ENCODE measurements at regions not wholly inside any gene's neighbourhood (a gene's known extent, or its start where the extent isn't known, plus 50 kb on each side); places are given as distances from the start of the nearest gene placed in this dataset.

GRCh38 chr16:86214326-86215232 is 295.7 kb upstream of the FOXF1 start:
- DNase-seq (ENCODE audit: low read depth in 2 of 2): no peak

GRCh38 chr16:86215233-86215978 is 294.9 kb upstream of the FOXF1 start:
- DNase-seq (ENCODE audit: low read depth in 2 of 2): no peak

GRCh38 chr16:86215979-86216585 is 294.2 kb upstream of the FOXF1 start:
- no peak for DNase-seq (ENCODE audit: low read depth in 2 of 2)

GRCh38 chr16:86216591-86216990 is 293.7 kb upstream of the FOXF1 start:
- no peak for DNase-seq (ENCODE audit: low read depth in 2 of 2)

GRCh38 chr16:86217001-86217890 is 293.1 kb upstream of the FOXF1 start:
- DNase-seq (ENCODE audit: low read depth in 2 of 2): no peak

GRCh38 chr16:86217891-86218270 is 292.4 kb upstream of the FOXF1 start:
- no peak for DNase-seq (ENCODE audit: low read depth in 2 of 2)

GRCh38 chr16:86218479-86219170 is 291.7 kb upstream of the FOXF1 start:
- no peak for DNase-seq (ENCODE audit: low read depth in 2 of 2)

- DNase-seq (ENCODE audit: low read depth in 2 of 2): no peak
These were observed 290.5 kb upstream of the FOXF1 start for GRCh38 chr16:86219655-86220445.

GRCh38 chr16:86220561-86220960 is 289.8 kb upstream of the FOXF1 start:
- no peak for DNase-seq (ENCODE audit: low read depth in 2 of 2)

- DNase-seq (ENCODE audit: low read depth in 2 of 2): no peak
These were observed 289.2 kb upstream of the FOXF1 start for GRCh38 chr16:86221085-86221484.

GRCh38 chr16:86222547-86222946 is 287.8 kb upstream of the FOXF1 start:
- no peak for DNase-seq (ENCODE audit: low read depth in 2 of 2)

- DNase-seq (ENCODE audit: low read depth in 2 of 2): no peak
These were observed 287.3 kb upstream of the FOXF1 start for GRCh38 chr16:86222965-86223551.

GRCh38 chr16:86224126-86224525 is 286.2 kb upstream of the FOXF1 start:
- no peak for DNase-seq (ENCODE audit: low read depth in 2 of 2)

GRCh38 chr16:86224629-86225028 is 285.7 kb upstream of the FOXF1 start:
- DNase-seq (ENCODE audit: low read depth in 2 of 2): no peak

GRCh38 chr16:86225905-86226371 is 284.4 kb upstream of the FOXF1 start:
- no peak for DNase-seq (ENCODE audit: low read depth in 2 of 2)

GRCh38 chr16:86227041-86227440 is 283.3 kb upstream of the FOXF1 start:
- DNase-seq (ENCODE audit: low read depth in 2 of 2): no peak

GRCh38 chr16:86227801-86228200 is 282.5 kb upstream of the FOXF1 start:
- no peak for DNase-seq (ENCODE audit: low read depth in 2 of 2)

GRCh38 chr16:86228713-86229112 is 281.6 kb upstream of the FOXF1 start:
- DNase-seq (ENCODE audit: low read depth in 2 of 2): no peak

GRCh38 chr16:86229283-86229682 is 281.0 kb upstream of the FOXF1 start:
- no peak for DNase-seq (ENCODE audit: low read depth in 2 of 2)
